ENCODE measurements at regions not wholly inside any gene's neighbourhood (a gene's known extent, or its start where the extent isn't known, plus 50 kb on each side); places are given as distances from the start of the nearest gene placed in this dataset.

DNA sequence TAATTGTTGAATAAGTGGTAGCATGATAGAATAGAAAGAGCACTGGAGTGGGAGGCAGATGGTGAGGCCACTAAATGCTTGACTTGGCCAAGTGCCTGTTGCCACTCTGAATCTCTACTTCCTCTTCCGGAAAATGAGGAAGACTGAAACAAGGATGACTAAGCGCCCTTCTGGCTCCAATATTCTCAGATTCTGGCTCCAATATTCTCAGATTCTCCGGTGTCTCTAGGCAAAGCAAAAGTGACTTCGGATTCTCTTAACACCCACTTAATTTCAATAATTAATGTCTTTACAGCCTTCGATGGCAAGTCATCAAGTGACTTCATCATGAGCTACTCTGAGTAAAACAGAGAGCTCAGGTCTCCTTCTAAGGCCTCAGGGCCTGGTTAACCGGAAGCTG lies 402.2 kb upstream of the FGF13 start:
- no peaks in the 10 kb centered on the region for H3K27me3 Mint-ChIP-seq
- ATAC-seq (replicated peaks): no peak
- no peaks in the 10 kb centered on the region for H3K36me3 Mint-ChIP-seq (ENCODE audit: insufficient read depth)
- DNase-seq: no peak
- H3K4me3 Mint-ChIP-seq: no peak overlapping the region
- no peaks in the 10 kb centered on the region for H3K9me3 Mint-ChIP-seq
- H3K27ac Mint-ChIP-seq: no peak overlapping the region
- H3K4me1 Mint-ChIP-seq (ENCODE audit: low read depth in 2 of 2): no peaks in the 10 kb centered on the region

DNA sequence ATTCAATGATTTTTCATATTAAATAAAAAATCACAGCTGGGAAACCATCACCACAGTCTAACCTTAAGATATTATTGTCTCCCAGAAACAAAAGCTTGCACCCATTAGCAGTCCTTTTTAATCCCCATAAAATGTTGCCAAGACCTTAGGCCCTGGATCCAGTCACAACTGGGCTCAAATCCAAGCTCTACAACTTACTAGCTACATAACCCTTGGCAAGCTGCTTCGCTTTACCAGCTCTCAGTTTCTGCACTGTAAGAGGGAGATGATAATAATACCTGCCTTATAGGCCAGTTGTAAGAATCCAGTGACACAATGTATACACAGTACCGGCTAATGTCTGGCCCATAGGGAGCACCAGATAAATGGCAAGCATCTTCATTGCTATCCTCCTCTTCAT lies 400.9 kb upstream of the FGF13 start:
- H3K36me3 Mint-ChIP-seq (ENCODE audit: insufficient read depth): no peaks in the 10 kb centered on the region
- DNase-seq (no peak), ATAC-seq (replicated peaks) (no peak)
- no peaks in the 10 kb centered on the region for H3K9me3 Mint-ChIP-seq
- no peak overlapping the region for H3K4me3 Mint-ChIP-seq
- H3K27me3 Mint-ChIP-seq: no peaks in the 10 kb centered on the region
- H3K27ac Mint-ChIP-seq: no peak overlapping the region
- no peaks in the 10 kb centered on the region for H3K4me1 Mint-ChIP-seq (ENCODE audit: low read depth in 2 of 2)

DNA sequence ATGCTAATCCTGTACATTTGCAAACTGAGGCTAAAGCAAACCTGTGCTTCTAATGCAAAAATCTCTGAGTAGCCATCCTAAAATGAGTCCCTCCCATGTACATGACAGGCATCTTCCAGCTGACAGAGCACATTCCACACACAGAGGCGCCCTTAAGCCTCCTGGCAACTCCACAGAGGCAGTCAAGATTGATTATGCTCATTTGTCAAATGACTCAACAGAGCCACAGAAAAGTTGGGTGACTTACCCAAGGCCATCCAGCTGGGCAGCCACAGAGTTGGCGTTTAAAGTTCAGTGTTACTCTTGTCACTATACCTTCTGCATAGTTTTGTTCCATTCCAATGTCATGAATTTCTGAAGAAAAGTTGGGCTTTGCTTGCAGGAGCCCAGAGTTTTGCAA lies 394.6 kb upstream of the FGF13 start:
- DNase-seq (no peak), ATAC-seq (replicated peaks) (no peak)
- Mint-ChIP-seq H3K27me3 (no peaks in the 10 kb centered on the region), H3K36me3 (ENCODE audit: insufficient read depth) (no peaks in the 10 kb centered on the region), H3K27ac (no peak overlapping the region), H3K4me3 (no peak overlapping the region), H3K4me1 (ENCODE audit: low read depth in 2 of 2) (no peaks in the 10 kb centered on the region), H3K9me3 (peaks cover 0 to 1% of the 10 kb centered on the region in 2 donors)

DNA sequence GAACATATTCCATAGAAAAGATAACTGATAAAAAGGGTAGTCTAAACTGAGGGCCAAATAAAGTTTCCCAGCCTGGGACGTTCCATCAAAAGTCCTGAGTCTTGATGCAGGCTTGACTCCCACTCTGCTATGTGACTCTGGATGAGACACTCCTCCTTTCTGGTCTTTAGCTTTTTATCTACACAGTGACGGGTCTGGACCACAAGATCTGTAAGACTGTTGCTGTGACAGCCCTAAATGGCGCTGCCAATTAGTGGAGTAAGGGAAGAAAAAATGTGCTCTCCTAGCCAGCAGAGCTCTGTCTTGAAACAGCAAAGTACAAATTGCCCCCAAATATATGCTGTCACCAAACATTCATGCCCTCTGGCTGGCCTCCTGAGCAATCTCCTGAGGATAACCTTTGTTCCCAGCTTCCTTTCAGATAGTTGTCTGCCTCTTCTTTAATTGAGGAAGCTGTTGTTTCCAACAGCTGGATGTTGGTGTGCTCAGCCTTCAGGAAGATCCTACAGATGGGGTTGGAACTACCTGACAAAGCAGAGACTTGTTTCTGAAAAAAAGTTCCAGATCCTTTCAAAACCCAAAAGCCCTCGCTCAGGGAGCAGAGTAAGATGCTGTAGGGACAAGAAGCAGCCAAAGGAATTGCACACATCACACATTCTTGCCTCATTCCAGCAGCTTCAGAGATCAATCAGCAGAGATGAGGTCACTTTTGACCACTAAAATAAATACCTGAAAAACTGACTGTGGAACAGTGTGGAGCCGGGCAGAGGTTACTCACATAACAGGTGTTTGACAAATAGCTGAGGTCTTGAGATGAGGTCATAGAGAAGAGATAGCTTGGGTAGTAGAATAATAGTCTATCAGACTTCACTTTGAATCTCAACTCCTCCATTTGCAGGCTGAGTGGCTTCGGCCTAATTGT lies 383.4 kb upstream of the FGF13 start:
- Mint-ChIP-seq H3K9me3 (peaks cover 0 to 2% of the 10 kb centered on the region in 2 donors), H3K27me3 (no peaks in the 10 kb centered on the region), H3K4me3 (no peak overlapping the region), H3K27ac (no peak overlapping the region), H3K4me1 (ENCODE audit: low read depth in 2 of 2) (no peaks in the 10 kb centered on the region), H3K36me3 (ENCODE audit: insufficient read depth) (peaks cover 2% of the 10 kb centered on the region)
- DNase-seq (no peak), ATAC-seq (replicated peaks) (no peak)

DNA sequence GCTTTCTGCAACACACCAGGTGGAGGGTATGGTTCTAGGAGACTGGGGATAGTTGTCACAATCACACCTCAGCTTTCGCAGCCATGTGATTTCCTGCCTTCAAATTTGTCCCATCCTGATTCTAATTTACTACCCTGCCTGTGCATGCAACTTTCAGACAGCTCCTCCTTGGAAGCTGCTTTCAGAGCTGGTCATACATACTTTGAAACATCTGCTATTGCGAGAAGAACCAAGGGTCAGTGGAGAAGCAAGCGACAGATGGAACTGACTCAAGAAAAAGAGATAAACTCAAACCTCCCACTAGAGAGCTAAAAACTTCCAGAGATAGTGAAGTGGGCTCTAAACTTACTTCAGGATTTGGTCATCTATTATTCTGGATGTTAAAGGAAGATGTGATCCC lies 381.7 kb upstream of the FGF13 start:
- no peak overlapping the region for H3K27ac Mint-ChIP-seq
- DNase-seq (no peak), ATAC-seq (replicated peaks) (no peak)
- H3K4me1 Mint-ChIP-seq (ENCODE audit: low read depth in 2 of 2): no peaks in the 10 kb centered on the region
- no peaks in the 10 kb centered on the region for H3K27me3 Mint-ChIP-seq
- H3K36me3 Mint-ChIP-seq (ENCODE audit: insufficient read depth): peaks cover 2% of the 10 kb centered on the region
- H3K9me3 Mint-ChIP-seq: peaks cover 0 to 2% of the 10 kb centered on the region in 2 donors
- H3K4me3 Mint-ChIP-seq: no peak overlapping the region

DNA sequence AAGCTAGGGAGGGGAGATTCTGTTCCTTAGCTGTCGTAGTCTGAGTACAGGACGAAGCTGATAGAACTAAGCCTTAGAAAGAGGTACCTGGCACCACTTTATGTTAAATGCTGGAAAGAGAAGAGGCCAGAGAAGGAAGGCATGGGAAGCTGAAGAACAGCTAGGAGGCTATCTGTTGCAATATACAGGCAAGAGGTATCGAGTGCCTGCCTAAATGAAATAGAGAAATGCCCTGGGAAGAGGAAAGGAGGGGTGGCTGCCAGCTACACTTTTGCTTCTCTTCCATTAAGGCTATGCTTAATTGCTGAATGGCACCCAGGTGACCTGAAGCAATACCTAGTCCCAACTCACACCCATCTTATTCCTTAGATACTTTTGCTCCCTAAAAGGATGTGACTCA lies 380.4 kb upstream of the FGF13 start:
- DNase-seq (no peak), ATAC-seq (replicated peaks) (no peak)
- H3K9me3 Mint-ChIP-seq: peaks cover 0 to 2% of the 10 kb centered on the region in 2 donors
- H3K36me3 Mint-ChIP-seq (ENCODE audit: insufficient read depth): peaks cover 2% of the 10 kb centered on the region
- H3K4me1 Mint-ChIP-seq (ENCODE audit: low read depth in 2 of 2): no peaks in the 10 kb centered on the region
- H3K4me3 Mint-ChIP-seq: no peak overlapping the region
- no peaks in the 10 kb centered on the region for H3K27me3 Mint-ChIP-seq
- H3K27ac Mint-ChIP-seq: no peak overlapping the region

DNA sequence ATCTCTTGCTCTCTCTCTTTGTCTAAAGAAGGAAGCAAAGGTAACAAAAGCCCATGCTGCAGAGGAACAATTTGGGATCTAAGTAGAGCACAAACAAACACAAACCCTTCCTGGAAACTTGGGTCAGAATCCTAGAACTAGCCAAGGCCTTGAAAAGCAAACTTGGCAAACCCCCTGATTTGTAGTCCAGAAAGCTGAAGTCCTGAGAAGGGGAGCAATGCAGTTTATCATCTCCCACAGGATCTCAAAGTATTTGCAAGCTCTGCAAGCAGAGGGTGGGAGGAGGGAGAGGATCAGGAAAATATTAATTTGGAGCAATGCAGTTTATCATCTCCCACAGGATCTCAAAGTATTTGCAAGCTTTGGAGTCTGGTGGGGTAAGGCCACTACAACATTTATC lies 379.5 kb upstream of the FGF13 start:
- peaks cover 2% of the 10 kb centered on the region for H3K36me3 Mint-ChIP-seq (ENCODE audit: insufficient read depth)
- no peak overlapping the region for H3K4me3 Mint-ChIP-seq
- no peak for DNase-seq
- peaks cover 0 to 2% of the 10 kb centered on the region in 2 donors for H3K9me3 Mint-ChIP-seq
- H3K27me3 Mint-ChIP-seq: no peaks in the 10 kb centered on the region
- no peak overlapping the region for H3K27ac Mint-ChIP-seq
- ATAC-seq (replicated peaks): no peak
- H3K4me1 Mint-ChIP-seq (ENCODE audit: low read depth in 2 of 2): no peaks in the 10 kb centered on the region

DNA sequence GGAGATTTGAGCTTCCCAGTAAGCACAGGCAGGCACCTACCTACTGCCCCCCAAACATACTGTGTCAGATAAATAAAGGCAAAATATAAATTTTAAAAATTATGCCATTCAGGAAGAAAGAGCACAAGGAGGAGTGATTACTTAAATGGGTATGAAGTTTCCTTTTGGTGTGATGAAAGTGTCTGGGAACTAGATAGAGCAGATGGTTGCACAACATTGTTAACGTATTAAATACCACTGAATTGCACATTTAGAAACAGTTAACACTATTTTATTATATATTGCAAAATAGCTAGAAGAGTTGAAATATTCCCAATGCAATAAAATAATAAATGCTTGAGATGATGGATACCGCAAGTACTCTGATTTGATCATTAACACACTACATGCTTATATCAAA lies 374.7 kb upstream of the FGF13 start:
- no peaks in the 10 kb centered on the region for H3K9me3 Mint-ChIP-seq
- no peak for DNase-seq
- H3K4me3 Mint-ChIP-seq: no peak overlapping the region
- ATAC-seq (replicated peaks): no peak
- H3K36me3 Mint-ChIP-seq (ENCODE audit: insufficient read depth): peaks cover 2% of the 10 kb centered on the region
- no peaks in the 10 kb centered on the region for H3K4me1 Mint-ChIP-seq (ENCODE audit: low read depth in 2 of 2)
- H3K27ac Mint-ChIP-seq: no peak overlapping the region
- H3K27me3 Mint-ChIP-seq: no peaks in the 10 kb centered on the region

DNA sequence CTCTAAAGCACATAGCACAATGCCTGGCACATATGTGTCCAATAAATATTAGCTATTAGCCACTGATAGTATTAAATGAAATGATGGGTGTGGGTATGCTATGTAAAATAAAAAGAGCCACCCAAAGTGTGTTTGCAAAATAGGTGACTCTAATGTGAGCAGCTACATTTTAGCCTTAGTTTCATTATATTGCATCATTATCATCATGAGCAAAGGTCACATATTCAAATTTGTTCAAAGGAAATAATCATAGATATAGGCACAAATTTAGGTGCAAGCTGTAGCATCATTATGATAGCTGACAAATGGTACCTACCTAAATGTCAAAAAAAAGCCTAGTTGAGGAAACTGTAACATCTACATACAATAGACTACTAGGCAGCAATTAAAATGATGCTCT lies 373.9 kb upstream of the FGF13 start:
- no peaks in the 10 kb centered on the region for H3K36me3 Mint-ChIP-seq (ENCODE audit: insufficient read depth)
- no peak overlapping the region for H3K4me3 Mint-ChIP-seq
- no peak overlapping the region for H3K27ac Mint-ChIP-seq
- ATAC-seq (replicated peaks): no peak
- H3K9me3 Mint-ChIP-seq: no peaks in the 10 kb centered on the region
- no peak for DNase-seq
- no peaks in the 10 kb centered on the region for H3K27me3 Mint-ChIP-seq
- no peaks in the 10 kb centered on the region for H3K4me1 Mint-ChIP-seq (ENCODE audit: low read depth in 2 of 2)

DNA sequence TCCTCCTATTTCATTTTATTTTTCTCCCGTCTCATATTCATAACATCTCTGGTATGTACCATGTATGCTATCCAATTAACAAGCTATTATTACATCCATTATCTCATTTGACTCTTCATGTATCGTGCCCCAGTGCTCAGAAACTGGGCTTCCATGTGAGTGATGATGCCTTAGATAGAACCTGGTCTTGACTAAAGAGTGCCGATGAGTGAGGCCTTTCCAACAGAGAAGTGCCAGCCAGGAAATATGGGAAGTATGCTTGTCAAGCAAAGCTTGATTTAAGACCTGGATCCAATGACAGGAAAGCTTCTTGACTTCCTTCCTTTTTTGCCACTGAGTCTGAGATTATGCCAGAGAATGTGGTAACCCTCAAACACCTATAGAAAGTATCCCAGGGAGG lies 371.7 kb upstream of the FGF13 start:
- Mint-ChIP-seq H3K36me3 (ENCODE audit: insufficient read depth) (no peaks in the 10 kb centered on the region), H3K9me3 (no peaks in the 10 kb centered on the region), H3K4me1 (ENCODE audit: low read depth in 2 of 2) (no peaks in the 10 kb centered on the region), H3K27ac (no peak overlapping the region), H3K4me3 (no peak overlapping the region), H3K27me3 (no peaks in the 10 kb centered on the region)
- DNase-seq (no peak), ATAC-seq (replicated peaks) (no peak)

DNA sequence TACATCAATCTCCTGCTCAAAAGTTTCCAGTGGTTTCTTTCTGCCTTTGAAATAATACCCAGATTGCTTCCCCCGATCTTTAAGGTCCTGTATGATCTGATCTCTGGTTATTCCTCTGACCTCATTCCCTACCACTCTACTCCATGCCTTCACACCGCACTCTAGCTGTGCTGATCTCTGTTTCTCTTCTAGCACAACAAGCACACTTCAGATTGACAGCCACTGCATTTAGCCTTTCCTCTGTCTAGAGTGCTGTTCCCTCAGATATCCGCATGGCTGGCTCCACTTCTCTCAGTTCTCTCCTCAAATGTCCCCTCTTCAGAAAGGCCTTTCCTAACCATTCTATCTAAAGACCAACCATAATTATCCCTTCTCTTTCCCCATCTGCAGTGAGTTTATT lies 370.4 kb upstream of the FGF13 start:
- H3K4me3 Mint-ChIP-seq: no peak overlapping the region
- H3K9me3 Mint-ChIP-seq: no peaks in the 10 kb centered on the region
- H3K36me3 Mint-ChIP-seq (ENCODE audit: insufficient read depth): no peaks in the 10 kb centered on the region
- H3K4me1 Mint-ChIP-seq (ENCODE audit: low read depth in 2 of 2): no peaks in the 10 kb centered on the region
- no peaks in the 10 kb centered on the region for H3K27me3 Mint-ChIP-seq
- DNase-seq (no peak), ATAC-seq (replicated peaks) (no peak)
- H3K27ac Mint-ChIP-seq: no peak overlapping the region

DNA sequence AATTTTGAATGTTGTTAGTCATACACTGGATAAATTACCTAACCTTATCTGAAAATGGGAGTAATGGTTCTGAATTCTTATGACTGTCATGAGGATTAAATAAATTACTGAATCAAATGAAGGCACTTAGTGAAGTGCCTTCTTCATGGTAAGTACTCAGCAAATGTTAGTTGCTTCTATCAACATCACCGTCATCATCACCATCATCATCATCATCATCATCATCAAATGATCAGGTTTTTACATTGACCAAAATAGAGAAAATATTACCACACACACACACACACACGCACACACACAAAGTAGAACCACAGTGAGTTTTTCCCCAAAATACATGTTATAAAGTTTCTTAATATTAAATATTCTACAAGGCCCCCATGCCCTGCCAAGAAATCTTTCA lies 368.3 kb upstream of the FGF13 start:
- no peak overlapping the region for H3K4me3 Mint-ChIP-seq

DNA sequence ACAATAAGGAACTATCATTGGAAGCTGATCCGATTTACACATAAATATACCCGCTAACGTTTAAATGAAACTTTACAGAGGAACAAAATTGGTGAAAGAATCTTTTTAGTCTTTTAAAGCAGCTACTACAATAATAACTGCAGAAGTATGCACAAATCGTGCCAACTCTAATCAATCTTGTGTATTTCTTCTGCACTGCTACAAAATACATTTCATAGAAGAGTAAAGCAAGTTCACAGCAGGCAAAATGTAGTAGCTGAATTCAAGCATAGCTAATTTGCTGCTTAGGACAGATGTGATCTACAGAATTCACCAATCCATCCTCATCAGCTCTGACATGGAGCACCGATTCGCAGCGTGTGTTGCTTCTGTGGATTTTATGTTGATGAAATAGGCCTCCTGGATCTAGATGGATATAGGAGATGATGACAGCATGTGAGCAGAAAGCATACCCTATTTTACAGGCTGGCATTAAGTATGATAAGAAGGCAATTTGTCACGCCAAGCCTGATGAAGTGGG lies 367.3 kb upstream of the FGF13 start:
- H3K4me1 Mint-ChIP-seq (ENCODE audit: low read depth in 2 of 2): no peaks in the 10 kb centered on the region
- ATAC-seq (replicated peaks): no peak
- H3K4me3 Mint-ChIP-seq: no peak overlapping the region
- no peaks in the 10 kb centered on the region for H3K27me3 Mint-ChIP-seq
- peaks cover 0 to 9% of the 10 kb centered on the region in 2 donors for H3K9me3 Mint-ChIP-seq
- H3K36me3 Mint-ChIP-seq (ENCODE audit: insufficient read depth): no peaks in the 10 kb centered on the region
- no peak overlapping the region for H3K27ac Mint-ChIP-seq
- DNase-seq: no peak

More for the DNA sequence above, 368.3 kb upstream of the FGF13 start:
- DNase-seq: no peak
- no peaks in the 10 kb centered on the region for H3K4me1 Mint-ChIP-seq (ENCODE audit: low read depth in 2 of 2)
- no peaks in the 10 kb centered on the region for H3K36me3 Mint-ChIP-seq (ENCODE audit: insufficient read depth)
- H3K9me3 Mint-ChIP-seq: peaks cover 0 to 4% of the 10 kb centered on the region in 2 donors
- ATAC-seq (replicated peaks): no peak
- no peak overlapping the region for H3K27ac Mint-ChIP-seq
- no peaks in the 10 kb centered on the region for H3K27me3 Mint-ChIP-seq

DNA sequence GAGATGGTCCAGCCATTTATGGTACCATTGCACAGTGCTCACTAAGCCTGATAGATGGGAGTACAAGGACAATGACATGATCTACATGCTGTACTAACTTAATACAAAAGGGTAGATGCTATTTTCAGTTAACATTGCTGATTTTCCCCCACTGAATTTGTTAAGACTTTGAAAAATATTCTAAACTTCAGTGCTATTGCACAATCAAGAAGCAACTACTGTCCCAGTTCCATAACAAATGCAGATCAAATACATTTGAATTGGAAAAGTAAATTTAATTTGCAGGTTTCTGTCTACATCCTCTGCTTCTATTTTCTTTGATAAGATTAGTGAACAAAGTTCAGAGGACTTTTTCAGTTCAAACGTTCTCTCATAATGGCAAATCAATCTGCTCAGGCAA lies 366.8 kb upstream of the FGF13 start:
- no peak overlapping the region for H3K27ac Mint-ChIP-seq
- DNase-seq: no peak
- H3K27me3 Mint-ChIP-seq: no peaks in the 10 kb centered on the region
- peaks cover 0 to 9% of the 10 kb centered on the region in 2 donors for H3K9me3 Mint-ChIP-seq
- no peak for ATAC-seq (replicated peaks)
- H3K4me3 Mint-ChIP-seq: no peak overlapping the region
- H3K4me1 Mint-ChIP-seq (ENCODE audit: low read depth in 2 of 2): no peaks in the 10 kb centered on the region
- no peaks in the 10 kb centered on the region for H3K36me3 Mint-ChIP-seq (ENCODE audit: insufficient read depth)

Measured in effector memory CD8-positive, alpha-beta T cell (primary cell).